ENCODE measurements at regions not wholly inside any gene's neighbourhood (a gene's known extent, or its start where the extent isn't known, plus 50 kb on each side); places are given as distances from the start of the nearest gene placed in this dataset.

DNA sequence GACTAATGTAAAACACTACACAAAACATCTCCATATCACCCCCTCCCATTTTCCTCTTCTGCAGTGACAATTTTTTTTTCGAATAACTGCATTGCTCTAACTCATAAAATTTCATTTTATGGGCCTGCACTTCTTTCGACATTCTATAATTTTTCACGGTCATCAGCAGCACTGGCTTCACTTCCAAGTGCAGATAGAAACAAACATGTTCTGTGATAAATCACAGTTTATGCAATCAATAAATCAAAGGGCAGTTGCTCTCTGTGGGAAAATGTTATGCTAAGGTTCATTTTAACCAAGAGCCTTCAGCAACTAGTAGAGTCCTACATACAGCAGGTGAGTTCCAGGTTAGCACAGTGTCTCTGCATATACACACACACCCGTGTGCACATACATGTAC lies 100.1 kb downstream of the GPAM start:
- no peak for FAIRE-seq

DNA sequence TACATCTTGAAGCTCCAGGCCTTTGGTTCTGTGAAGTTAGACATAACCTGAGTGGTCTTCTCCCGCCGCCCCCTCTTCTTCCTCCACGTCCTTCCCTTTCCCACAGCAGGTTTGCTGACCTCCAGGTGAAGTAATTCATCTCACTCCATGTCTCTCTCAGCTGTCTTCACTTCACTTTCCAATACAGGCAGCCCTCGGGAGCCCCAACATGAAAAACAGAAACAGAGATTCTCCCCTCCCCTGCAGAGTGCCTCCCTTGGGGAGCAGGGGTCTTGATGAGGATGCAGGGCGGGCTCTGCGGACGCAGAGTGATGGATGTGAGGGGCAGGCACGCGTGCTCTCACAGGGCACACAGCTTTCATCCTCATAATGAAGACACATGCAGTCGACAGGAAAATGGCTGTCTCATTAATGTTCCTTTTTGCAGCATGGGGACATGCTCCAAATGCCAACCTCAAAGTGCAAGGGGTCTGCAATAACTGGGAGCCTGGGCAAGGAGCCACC lies 95.6 kb downstream of the GPAM start:
- no peak for FAIRE-seq

DNA sequence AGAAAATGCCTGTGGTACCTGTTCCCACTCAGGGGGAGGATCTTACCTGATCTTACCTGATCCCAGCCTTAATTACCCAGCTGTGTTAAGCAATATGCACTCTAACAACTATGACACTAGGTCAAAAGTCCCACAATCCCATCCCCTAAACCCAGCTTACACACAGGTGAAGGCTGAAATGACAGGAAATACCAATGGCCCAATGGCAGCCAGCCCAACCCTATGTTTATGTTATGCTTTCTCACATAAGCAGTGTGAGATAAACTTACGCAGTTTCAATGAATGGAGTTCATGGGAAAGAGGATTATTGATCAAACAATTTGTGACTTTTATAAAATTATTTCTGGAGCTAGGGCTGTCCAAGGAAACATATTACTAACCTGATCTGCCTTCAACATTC lies 91.9 kb downstream of the GPAM start:
- FAIRE-seq, result no peak

DNA sequence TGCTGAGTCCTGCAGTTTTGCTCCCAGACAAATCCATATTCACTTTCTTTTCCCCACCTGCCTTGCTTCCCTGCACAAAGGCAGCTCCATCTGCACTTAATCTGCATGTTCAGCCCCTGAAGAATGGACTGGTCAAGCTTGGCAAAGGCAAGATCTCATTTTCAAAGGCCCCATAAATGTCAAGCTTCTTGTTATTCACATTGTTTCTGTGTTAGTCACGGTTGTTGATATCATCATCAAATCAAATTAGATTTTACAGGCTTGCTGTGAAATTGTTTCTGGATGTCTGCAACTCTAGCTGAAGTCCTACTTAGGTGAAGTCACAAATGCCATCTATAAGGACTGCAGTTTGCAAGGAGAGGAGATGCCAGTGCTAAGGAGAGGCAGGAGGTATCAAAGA lies 91.0 kb downstream of the GPAM start:
- FAIRE-seq, result no peak

DNA sequence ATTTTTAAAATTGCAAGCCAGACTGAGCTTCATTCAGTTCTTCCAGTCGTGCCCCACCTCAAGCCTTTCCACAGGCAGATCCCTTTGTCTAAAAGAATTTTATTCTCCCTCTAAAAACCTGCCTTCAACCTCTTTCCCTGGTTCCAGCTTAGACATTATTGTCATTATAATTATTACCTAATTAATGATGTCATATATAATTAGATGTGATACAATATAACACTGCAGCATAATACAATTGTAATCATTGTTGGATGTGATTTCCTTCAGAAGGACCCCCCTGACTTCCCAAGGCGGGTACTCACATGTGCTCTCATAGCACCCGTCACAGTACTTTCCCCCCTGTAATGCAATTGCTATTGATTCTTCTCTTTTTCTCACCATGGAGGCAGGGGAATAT lies 88.6 kb downstream of the GPAM start:
- FAIRE-seq, result no peak

DNA sequence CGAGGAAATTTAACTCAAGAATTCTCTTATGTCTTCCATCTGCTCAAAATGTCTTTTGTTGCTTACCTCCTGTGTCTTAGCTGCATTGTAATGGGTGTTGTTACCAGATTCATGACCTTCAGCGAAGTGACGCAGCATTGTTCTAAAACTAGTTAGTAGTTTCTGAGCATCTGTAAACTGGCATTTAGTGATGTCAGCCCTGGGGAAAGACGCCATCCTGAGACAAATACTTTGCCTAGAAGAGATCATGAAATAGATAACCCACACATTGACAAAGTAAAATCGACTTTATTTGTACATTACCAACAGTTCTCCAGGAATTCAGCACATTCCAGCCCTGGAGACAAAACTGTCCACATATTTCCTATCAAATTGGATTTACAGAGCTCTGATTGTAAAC lies 87.8 kb downstream of the GPAM start:
- FAIRE-seq, result no peak

DNA sequence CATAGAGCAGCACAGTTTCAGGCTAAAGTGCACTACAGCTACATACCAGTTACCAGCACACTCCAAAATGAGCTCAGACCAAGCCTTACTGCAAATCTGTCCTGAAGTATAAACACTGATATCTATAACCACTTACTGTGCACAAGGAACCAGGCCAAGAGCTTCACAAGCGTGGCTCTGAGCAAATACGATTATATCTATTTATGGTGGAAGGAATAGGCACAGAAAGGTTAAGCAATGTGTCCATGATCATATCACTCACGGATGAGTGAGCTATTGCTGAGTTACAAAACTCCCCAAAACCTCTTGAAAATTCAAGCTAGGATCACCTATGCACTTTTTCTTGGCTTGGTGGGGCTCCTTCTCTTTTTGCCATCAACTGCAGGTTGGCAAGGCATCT lies 84.9 kb downstream of the GPAM start:
- FAIRE-seq, result no peak

All from colon (tissue), 2 donors.